GM21515 (cell line): ENCODE measurements at regions not wholly inside any gene's neighbourhood (a gene's known extent, or its start where the extent isn't known, plus 50 kb on each side); places are given as distances from the start of the nearest gene placed in this dataset.

Experiments used
- ATAC-seq: cut with Tn5 transposase; IDR thresholded peaks from one replicate; pipeline ENCODE4 v1.9.1; 2021; ENCODE audit not compliant: unreplicated experiment

GRCh38 chr2:156647377-156648010 is 211.3 kb downstream of the GPD2 start:
- no peak for ATAC-seq

DNA sequence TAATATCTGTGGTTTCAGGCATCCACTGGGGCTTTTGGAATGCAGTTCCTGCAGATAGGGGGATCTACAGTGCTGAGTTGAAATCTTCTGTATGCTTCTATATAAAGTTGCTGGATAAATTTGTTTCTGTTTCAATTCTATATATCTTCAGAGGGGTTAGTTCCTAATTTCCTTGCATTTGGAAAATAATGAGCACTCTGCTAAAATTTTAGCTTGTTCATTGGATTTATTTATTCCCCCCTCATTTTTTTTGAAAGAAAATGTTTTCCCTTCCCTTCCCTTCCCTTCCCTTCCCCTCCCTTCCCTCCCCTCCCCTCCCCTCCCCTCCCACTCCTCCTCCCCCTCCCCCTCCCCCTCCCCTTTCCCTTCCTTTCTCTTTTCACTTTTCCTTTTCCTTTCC is 212.3 kb downstream of the GPD2 start:
- ATAC-seq: no peak

DNA sequence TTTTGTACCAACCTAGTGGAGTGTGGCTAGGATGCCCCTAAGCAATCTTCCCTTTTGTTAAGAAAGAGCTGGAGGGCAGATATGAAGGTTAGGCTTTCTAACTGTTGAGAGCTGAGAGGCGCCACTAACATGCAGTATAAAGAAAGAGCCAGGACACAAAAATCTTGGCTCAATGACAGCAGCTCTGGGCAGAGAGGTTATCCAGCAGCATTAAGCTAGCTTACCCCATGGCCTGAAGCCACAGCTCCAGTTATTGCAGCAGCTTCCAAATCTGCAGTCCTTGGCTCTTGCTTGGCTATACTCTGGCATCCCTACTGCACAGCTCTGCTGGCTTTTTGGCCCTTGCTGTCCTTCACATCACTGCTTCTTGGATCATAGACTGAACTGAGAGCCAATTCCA is 213.4 kb downstream of the GPD2 start:
- ATAC-seq: no peak

DNA sequence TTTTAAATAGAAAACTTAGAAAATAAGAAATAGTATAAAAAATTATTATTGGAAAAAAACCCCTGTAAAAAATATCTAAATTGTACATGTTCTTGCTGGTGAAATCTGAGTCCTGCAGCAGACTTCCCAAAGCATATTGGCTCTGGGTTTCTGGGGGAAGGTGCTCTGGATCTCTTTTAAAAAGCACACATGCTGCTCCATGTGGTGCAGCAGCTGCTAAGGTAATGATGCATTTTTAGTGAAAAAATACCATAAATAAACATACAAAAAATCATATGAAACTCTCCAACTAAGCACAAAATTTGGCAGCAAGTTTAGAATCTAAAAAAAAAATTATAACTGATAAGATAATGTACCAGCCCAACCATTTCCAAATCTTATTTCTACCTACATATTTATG is 216.5 kb downstream of the GPD2 start:
- no peak for ATAC-seq

- ATAC-seq: no peak
Measured at GRCh38 chr2:156653675-156654074, 217.5 kb downstream of the GPD2 start.

GRCh38 chr2:156657809-156658208 is 221.6 kb downstream of the GPD2 start:
- no peak for ATAC-seq

- ATAC-seq: no peak
Measured at GRCh38 chr2:156659694-156660093, 223.5 kb downstream of the GPD2 start.

DNA sequence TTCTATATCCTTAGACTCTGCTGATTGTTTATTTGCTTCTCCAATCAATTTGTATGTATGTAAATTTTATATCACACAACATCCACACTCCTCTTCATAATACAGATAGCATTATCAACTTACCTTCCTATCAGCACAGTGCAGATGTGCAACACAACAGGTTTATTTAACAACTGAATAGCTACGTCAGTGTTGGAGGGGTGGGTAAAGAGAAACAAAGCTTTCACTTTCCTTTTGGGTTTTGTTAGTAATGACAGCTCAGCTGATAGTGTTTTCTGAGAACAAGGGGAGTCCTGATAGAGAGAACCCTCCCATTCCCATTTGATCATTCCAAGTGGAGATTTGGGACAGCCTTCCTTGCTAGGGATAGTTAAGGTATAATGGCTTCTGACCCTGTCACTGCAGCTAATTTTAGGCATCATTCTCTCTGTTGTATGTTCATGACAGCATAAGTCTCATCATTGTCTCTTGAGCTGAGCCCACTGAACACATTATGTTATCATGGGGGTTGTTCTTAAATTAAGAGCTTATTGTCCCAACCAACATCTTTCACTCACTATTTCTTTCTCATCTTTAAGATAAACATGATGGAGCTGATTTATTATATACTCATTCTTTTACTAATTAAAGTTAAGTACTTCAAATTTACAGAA is 227.7 kb downstream of the GPD2 start:
- peak; percentile 81 for ATAC-seq

- no peak for ATAC-seq
Measured at GRCh38 chr2:156666130-156666785, 230.1 kb downstream of the GPD2 start.

DNA sequence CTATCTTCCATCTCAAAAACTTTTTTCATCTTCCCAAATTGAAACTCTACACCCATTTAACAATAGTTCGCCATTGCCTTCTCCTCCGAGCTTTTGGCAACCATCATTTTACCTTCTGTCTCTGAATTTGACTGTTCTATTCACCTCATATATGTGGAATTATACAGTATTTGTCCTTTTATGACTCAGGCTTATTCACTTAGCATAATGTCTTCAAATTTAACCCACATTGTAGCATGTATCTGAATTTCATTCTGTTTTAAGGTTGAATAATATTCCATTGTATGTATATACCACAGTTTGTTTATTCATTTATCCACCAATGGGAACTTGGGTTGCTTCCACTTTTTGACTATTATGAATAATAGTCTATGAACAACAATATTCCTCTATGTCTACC is 233.9 kb downstream of the GPD2 start:
- ATAC-seq: no peak

DNA sequence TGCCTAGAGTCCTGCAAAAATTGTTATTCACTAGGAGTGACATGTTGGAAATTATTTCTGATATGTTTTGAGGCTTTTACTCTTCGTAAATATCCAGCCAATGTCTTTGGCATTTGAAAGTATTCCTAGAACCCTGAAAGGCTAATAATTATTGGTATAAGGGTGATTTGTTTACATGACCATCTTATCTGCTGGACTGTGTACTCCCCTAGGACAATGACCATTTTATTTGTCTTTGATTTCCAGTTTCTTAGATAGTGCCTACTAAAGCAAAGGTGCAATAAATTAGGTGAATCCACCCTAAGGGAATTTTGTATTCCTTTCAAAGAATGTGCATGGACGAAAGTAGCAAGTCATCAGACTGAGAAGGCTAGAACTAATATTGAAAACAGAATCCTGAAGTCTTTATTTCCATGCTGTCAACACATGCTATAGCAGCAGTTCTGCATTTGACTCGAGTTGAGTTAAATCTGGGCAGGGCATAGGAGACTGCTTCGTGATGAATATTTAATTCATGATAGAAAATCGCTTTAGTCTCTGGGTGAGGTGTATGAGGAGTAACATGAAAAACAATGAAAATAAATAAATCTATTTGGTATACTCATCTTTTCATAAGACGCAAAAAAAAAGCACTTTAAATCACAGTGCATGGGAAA is 235.7 kb downstream of the GPD2 start:
- no peak for ATAC-seq

DNA sequence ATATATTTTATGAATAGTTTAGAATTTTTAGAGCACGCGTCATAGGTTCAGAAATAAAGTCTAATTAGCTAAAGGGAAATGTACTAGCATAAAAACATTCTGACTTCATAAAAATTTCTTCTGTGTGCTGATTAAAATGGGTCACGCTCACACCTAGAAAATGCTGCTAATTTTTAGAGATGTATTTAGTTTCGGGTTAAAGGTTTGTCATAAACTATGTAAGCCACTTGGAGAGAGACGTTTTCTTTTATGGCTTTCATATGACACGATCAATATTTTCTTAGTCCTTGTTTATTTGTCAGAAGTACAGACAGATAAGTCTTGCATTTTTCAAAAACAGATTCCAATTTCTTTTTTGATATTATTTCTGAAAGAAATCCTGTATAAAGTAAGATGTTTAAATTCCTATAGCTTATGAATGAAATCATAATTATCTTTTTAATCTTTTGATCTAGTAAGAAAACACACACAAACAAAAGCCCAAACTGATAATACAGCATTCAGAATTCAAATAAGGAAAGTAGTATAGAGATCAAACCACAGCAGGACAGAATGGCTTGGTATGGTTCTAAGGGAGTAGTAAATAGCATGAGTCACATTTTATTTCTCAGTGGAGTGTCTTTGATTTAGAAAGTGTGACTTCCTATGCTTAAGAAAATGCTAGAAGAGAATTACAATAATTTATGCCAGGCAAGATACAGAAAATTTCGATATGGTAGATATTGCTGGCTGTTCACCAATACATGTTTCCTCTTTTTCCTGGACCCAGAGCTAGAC is 236.6 kb downstream of the GPD2 start:
- ATAC-seq: no peak

DNA sequence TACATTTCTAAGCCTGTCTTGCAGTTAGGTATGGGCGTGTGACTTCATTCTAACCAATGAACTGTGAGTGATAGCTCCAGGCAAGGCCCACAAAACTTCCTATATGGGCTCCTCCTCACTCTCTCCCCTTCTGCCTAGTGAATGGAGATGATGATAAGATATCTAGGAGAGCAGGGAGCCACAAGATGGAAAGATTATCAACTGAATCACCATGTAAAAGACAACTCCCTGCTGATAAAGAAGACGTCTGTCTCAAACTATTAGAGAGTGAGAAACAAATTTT is 237.1 kb downstream of the GPD2 start:
- ATAC-seq: no peak

DNA sequence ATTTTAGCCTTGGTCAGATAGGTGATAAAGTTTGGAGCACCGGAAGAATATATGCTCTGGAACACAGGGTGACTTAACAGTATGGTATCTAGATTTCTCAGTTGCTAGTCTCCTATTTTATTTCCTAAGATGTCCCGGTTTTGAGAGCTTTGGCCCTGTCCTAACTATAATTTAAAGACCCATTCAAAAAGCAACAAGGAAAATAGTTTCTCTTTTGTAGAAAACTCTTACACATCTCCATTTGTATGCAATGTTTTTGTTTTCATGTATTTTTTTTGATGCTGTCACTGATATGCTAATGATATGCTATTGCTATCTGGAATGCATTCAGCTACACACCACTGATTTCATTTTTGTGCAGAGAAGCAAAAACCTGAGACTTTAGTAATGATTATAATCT is 237.8 kb downstream of the GPD2 start:
- ATAC-seq: no peak

DNA sequence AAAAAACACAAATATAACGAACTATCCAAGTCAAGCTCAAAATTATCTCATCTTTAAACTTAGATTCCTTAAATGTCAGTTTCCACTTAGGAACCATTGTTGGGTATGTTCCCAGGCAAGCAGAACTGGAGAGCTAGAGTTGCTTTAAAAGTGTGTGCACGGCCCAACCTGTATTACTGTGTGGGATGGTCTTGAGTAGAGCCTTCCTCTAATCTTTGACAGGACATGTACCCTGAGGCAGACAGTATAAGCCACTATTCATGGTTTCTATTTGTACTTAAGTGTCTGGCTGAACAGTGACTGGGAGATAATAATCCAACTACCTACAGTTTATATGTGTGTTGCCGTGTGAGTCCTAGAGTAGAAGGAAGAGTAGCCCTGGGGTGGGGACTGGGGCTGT is 239.7 kb downstream of the GPD2 start:
- no peak for ATAC-seq

GRCh38 chr2:156679820-156680219 is 243.6 kb downstream of the GPD2 start:
- no peak for ATAC-seq

DNA sequence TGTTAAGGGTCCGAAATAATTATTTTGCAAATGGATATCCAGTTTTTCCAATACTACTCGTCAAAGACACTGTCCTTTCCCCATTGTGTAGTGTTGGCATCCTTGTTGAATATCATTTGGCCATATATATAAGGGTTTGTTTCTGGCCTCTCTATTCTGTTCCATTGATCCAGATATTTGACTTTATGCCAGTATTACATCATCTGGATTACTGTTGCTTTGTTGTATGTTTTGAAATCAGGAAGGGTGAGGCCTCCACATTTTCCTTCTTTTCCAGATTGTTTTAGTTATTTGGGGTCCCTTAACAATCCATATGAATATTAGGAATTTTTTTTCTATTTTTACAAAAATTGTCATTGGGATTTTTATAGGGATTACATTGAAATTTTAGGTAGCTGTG is 244.1 kb downstream of the GPD2 start:
- ATAC-seq: no peak

GRCh38 chr2:156687126-156687525 is 250.9 kb downstream of the GPD2 start:
- no peak for ATAC-seq

GRCh38 chr2:156687715-156688114 is 251.5 kb downstream of the GPD2 start:
- ATAC-seq: no peak

- no peak for ATAC-seq
Measured at GRCh38 chr2:156689939-156690338, 253.8 kb downstream of the GPD2 start.

DNA sequence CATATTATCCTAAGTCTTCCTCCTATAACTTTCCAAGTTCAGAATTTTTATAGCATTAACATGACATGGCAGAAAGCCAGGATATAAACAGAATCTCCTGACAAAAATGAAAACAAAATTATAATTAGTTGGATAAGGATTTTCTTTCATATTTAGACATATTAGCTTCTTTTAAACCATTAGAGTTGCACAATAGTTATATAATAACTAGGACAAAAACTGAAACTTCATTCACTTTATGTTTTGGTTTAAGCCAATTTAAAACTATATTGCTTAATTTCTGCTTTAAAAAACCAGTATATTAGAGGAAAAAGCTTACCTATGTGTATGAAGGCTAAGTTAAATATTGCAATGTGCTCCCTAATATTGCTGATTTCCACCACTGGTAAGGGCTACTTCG is 254.8 kb downstream of the GPD2 start:
- ATAC-seq: no peak

DNA sequence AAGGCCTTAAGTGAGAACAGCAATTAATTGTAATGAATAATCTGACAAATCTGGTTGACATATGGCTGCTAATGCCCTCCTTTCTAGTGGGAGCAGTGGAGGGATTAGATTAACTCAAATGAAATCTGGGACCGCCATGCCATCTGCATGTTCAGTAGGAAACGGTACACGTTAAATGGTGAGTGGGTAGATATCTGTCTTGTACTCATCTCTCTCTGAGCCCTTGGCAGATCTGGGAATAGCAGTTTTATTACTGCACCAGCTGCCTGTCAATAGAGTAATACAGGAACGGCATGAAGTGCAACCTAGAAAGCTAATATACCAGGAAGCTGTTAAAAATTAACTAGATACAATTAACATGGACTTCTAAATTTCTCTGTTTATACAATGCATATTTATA is 258.8 kb downstream of the GPD2 start:
- ATAC-seq: no peak
